ENCODE measurements at regions not wholly inside any gene's neighbourhood (a gene's known extent, or its start where the extent isn't known, plus 50 kb on each side); places are given as distances from the start of the nearest gene placed in this dataset.
A peak's percentile ranks its signal among the peaks of the same experiment; 100 is the strongest.

DNA sequence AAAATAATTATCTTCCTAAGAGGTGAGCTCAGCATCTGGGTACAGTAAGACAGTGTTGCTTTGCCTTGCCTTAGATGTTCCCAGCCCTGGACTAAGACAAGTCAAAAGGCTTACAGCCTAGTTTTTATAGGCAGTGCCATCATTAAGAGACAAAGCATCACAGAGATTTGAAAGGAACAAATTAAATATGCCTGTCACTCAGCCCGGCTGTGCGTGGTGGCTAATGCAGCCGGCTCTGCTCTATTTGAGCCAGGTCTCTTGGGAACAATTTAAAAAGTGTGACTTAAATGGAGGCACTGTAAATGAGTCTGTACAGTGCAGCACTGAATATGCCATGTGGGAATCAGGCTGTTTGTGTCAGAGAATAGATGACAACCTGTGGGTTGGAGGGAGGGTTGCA lies 1687.4 kb upstream of the FLRT2 start:
- Histone ChIP-seq H3K27me3 (ENCODE audit: insufficient read depth, poor library complexity, severe bottlenecking) (no peaks in the 10 kb centered on the region), H3K36me3 (ENCODE audit: low read depth) (no peaks in the 10 kb centered on the region), H3K4me1 (ENCODE audit: insufficient read depth, poor library complexity, severe bottlenecking) (no peaks in the 10 kb centered on the region), H3K4me3 (ENCODE audit: severe bottlenecking) (no peak overlapping the region), H3K9me3 (ENCODE audit: severe bottlenecking) (no peaks in the 10 kb centered on the region), H3K27ac (ENCODE audit: poor library complexity, severe bottlenecking) (no peak overlapping the region)
- TF ChIP-seq, protein P1, sequence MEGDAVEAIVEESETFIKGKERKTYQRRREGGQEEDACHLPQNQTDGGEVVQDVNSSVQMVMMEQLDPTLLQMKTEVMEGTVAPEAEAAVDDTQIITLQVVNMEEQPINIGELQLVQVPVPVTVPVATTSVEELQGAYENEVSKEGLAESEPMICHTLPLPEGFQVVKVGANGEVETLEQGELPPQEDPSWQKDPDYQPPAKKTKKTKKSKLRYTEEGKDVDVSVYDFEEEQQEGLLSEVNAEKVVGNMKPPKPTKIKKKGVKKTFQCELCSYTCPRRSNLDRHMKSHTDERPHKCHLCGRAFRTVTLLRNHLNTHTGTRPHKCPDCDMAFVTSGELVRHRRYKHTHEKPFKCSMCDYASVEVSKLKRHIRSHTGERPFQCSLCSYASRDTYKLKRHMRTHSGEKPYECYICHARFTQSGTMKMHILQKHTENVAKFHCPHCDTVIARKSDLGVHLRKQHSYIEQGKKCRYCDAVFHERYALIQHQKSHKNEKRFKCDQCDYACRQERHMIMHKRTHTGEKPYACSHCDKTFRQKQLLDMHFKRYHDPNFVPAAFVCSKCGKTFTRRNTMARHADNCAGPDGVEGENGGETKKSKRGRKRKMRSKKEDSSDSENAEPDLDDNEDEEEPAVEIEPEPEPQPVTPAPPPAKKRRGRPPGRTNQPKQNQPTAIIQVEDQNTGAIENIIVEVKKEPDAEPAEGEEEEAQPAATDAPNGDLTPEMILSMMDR (IDR thresholded peaks at IDR 0.05; ENCODE audit: poor library complexity, severe bottlenecking): no peak
- no peak for DNase-seq (ENCODE audit: low spot score)
- no peak for ATAC-seq (ENCODE audit: low read depth)

DNA sequence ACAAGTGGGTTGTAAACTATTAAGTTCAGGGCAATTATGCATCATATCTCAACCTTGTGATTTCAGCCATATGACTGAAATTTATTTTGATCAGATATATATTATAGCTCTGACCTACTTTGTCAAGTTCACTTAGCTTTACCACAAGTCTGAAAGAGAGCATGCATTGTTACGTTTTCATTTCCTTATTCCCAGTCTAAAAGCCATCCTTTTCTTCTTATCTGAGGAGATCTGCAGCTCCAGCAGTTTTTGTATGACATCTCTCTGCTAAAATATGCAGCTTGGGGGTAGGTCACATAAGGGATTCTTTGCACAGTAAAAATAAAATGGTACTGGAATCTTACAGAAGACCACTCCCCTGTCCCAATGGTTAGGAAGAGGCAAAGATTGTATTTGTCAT lies 1682.8 kb upstream of the FLRT2 start:
- Histone ChIP-seq H3K27me3 (ENCODE audit: insufficient read depth, poor library complexity, severe bottlenecking) (no peaks in the 10 kb centered on the region), H3K4me3 (ENCODE audit: severe bottlenecking) (no peak overlapping the region), H3K36me3 (ENCODE audit: low read depth) (no peaks in the 10 kb centered on the region), H3K27ac (ENCODE audit: poor library complexity, severe bottlenecking) (no peak overlapping the region), H3K9me3 (ENCODE audit: severe bottlenecking) (no peaks in the 10 kb centered on the region), H3K4me1 (ENCODE audit: insufficient read depth, poor library complexity, severe bottlenecking) (no peaks in the 10 kb centered on the region)
- DNase-seq (ENCODE audit: low spot score): no peak
- TF ChIP-seq, protein P1 (IDR thresholded peaks at IDR 0.05; ENCODE audit: poor library complexity, severe bottlenecking): no peak
- no peak for ATAC-seq (ENCODE audit: low read depth)

DNA sequence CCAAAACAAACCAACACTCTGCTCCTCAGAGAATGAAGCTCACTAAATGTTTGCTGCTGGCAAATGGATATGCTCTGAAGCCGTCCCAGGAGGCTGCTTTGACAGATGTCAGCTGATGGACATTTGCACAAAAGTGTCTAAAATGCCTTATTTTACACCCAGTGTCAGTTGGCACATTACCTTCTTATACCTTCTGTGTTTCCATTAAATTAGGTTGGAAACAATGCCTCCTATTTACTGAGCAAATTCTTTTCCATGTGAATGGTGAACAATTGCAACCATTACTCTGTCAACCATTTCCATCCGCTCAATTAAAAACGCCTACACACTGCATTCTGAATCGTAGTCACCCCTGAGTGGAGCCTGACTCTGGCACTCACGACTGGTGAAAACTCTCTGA lies 1679.9 kb upstream of the FLRT2 start:
- H3K9me3 ChIP-seq (ENCODE audit: severe bottlenecking): no peaks in the 10 kb centered on the region
- no peak for DNase-seq (ENCODE audit: low spot score)
- no peak overlapping the region for H3K4me3 ChIP-seq (ENCODE audit: severe bottlenecking)
- no peak for ATAC-seq (ENCODE audit: low read depth)
- H3K27ac ChIP-seq (ENCODE audit: poor library complexity, severe bottlenecking): no peak overlapping the region
- no peaks in the 10 kb centered on the region for H3K4me1 ChIP-seq (ENCODE audit: insufficient read depth, poor library complexity, severe bottlenecking)
- H3K27me3 ChIP-seq (ENCODE audit: insufficient read depth, poor library complexity, severe bottlenecking): no peaks in the 10 kb centered on the region
- TF ChIP-seq, protein P1 (IDR thresholded peaks at IDR 0.05; ENCODE audit: poor library complexity, severe bottlenecking): no peak
- no peaks in the 10 kb centered on the region for H3K36me3 ChIP-seq (ENCODE audit: low read depth)

DNA sequence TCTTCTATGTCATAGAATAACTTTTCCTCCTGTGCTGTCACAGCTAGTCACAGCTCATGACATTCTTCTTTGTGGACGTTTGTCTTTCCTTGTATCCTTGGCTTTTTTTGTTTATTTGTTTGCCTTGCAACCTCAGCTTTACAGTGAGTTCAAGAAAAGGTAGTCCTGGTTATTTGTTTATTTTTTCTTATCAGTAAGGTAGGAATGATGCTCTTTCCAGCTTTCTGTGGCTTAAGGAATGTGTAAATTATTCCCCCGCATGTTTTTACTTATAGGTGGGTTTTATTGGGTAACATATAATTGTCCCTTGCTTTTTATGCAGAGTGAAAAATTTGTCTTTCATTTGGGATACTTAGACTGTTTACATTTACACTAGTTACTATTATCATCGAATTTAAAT lies 1673.6 kb upstream of the FLRT2 start:
- TF ChIP-seq, protein P1 (IDR thresholded peaks at IDR 0.05; ENCODE audit: poor library complexity, severe bottlenecking): no peak
- Histone ChIP-seq H3K4me1 (ENCODE audit: insufficient read depth, poor library complexity, severe bottlenecking) (peaks cover 4% of the 10 kb centered on the region), H3K9me3 (ENCODE audit: severe bottlenecking) (no peaks in the 10 kb centered on the region), H3K4me3 (ENCODE audit: severe bottlenecking) (no peak overlapping the region), H3K27ac (ENCODE audit: poor library complexity, severe bottlenecking) (no peak overlapping the region), H3K36me3 (ENCODE audit: low read depth) (no peaks in the 10 kb centered on the region), H3K27me3 (ENCODE audit: insufficient read depth, poor library complexity, severe bottlenecking) (peaks cover 2% of the 10 kb centered on the region)
- ATAC-seq (ENCODE audit: low read depth) (no peak), DNase-seq (ENCODE audit: low spot score) (no peak)

DNA sequence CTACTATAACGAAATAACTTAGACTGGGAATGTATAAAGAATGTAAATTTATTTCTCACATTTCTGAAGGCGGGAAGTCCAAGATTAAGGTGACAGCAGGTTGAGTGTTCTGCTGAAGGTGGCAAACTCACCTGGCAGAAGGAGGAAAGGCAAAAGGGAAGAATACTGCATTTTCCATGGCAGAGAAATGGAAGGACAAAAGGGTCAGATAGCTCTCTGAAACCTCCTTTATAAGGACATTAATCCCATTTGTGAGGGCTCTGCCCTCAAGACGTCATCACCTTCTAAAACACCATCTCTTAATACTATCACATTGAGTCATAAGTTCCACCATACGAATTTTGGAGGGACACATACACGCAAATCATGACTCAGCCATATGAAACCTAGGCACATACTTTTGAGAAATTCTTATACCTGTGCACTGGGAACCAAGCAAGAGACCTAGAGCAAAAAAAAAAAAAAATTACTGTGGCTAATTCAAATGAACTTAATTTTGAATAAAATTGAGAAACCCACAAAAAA lies 1669.3 kb upstream of the FLRT2 start:
- TF ChIP-seq, protein P1 (IDR thresholded peaks at IDR 0.05; ENCODE audit: poor library complexity, severe bottlenecking): no peak
- Histone ChIP-seq H3K36me3 (ENCODE audit: low read depth) (no peaks in the 10 kb centered on the region), H3K9me3 (ENCODE audit: severe bottlenecking) (no peaks in the 10 kb centered on the region), H3K27ac (ENCODE audit: poor library complexity, severe bottlenecking) (no peak overlapping the region), H3K4me1 (ENCODE audit: insufficient read depth, poor library complexity, severe bottlenecking) (peaks cover 8% of the 10 kb centered on the region), H3K4me3 (ENCODE audit: severe bottlenecking) (no peak overlapping the region), H3K27me3 (ENCODE audit: insufficient read depth, poor library complexity, severe bottlenecking) (no peaks in the 10 kb centered on the region)
- no peak for DNase-seq (ENCODE audit: low spot score)
- peak; percentile 52; the same call in 2 of the 3 replicates for ATAC-seq (ENCODE audit: low read depth)

Data from RWPE2 (cell line).